ENCODE measurements at regions not wholly inside any gene's neighbourhood (a gene's known extent, or its start where the extent isn't known, plus 50 kb on each side); places are given as distances from the start of the nearest gene placed in this dataset.
A peak's percentile ranks its signal among the peaks of the same experiment; 100 is the strongest.

GRCh38 chr7:34317039-34317438 lies 341.0 kb upstream of the NPSR1 start:
- peaks cover 9 to 23% of the 10 kb centered on the region in 2 donors for H3K27me3 Mint-ChIP-seq (ENCODE audit: low read depth in 2 of 2)
- DNase-seq (no peak), ATAC-seq (no peak)
- TF ChIP-seq CTCF (IDR thresholded peaks at IDR 0.05): no peak
- no peak overlapping the region for H3K27ac ChIP-seq (ENCODE audit: low read length)
- no peaks in the 10 kb centered on the region for H3K36me3 ChIP-seq (ENCODE audit: control insufficient read depth, insufficient read depth, low read length)
- no peak overlapping the region for H3K4me3 Mint-ChIP-seq
- peaks cover 8 to 9% of the 10 kb centered on the region in 2 donors for H3K4me1 Mint-ChIP-seq
- H3K9me3 Mint-ChIP-seq: peaks cover 0 to 5% of the 10 kb centered on the region in 2 donors
- intact Hi-C loops (cut with micrococcal nuclease): no loop called here
- H3K27me3 ChIP-seq (ENCODE audit: control insufficient read depth, insufficient read depth, low read length): no peaks in the 10 kb centered on the region
- 83% methylated on average over 1 of the region's 1 CpG for WGBS (ENCODE audit: insufficient coverage)
- no peak overlapping the region for H3K27ac Mint-ChIP-seq
- no peaks in the 10 kb centered on the region for H3K9me3 ChIP-seq (ENCODE audit: control insufficient read depth, insufficient read depth, low read length)
- H3K4me1 ChIP-seq (ENCODE audit: control insufficient read depth, insufficient read depth, low read length): peaks cover 4% of the 10 kb centered on the region
- no peaks in the 10 kb centered on the region for H3K36me3 Mint-ChIP-seq
- H3K4me3 ChIP-seq (ENCODE audit: low read length): no peak overlapping the region

GRCh38 chr7:34320412-34320811 lies 337.6 kb upstream of the NPSR1 start:
- peaks cover 11 to 26% of the 10 kb centered on the region in 2 donors for H3K27me3 Mint-ChIP-seq (ENCODE audit: low read depth in 2 of 2)
- intact Hi-C loops (cut with micrococcal nuclease): no loop called here
- no peak for DNase-seq
- WGBS (ENCODE audit: insufficient coverage): 85% methylated on average over 6 of the region's 6 CpGs
- Histone ChIP-seq H3K27me3 (ENCODE audit: control insufficient read depth, insufficient read depth, low read length) (no peaks in the 10 kb centered on the region), H3K27ac (ENCODE audit: low read length) (no peak overlapping the region), H3K4me1 (ENCODE audit: control insufficient read depth, insufficient read depth, low read length) (peaks cover 4% of the 10 kb centered on the region), H3K9me3 (ENCODE audit: control insufficient read depth, insufficient read depth, low read length) (no peaks in the 10 kb centered on the region), H3K4me3 (ENCODE audit: low read length) (no peak overlapping the region), H3K36me3 (ENCODE audit: control insufficient read depth, insufficient read depth, low read length) (no peaks in the 10 kb centered on the region)
- H3K4me1 Mint-ChIP-seq: peaks cover 8 to 9% of the 10 kb centered on the region in 2 donors
- H3K27ac Mint-ChIP-seq: no peak overlapping the region
- no peaks in the 10 kb centered on the region for H3K36me3 Mint-ChIP-seq
- ATAC-seq: no peak
- no peak for TF ChIP-seq CTCF (IDR thresholded peaks at IDR 0.05)
- no peak overlapping the region for H3K4me3 Mint-ChIP-seq
- H3K9me3 Mint-ChIP-seq: peaks cover 0 to 2% of the 10 kb centered on the region in 2 donors

GRCh38 chr7:34320926-34321661 lies 336.9 kb upstream of the NPSR1 start:
- H3K27ac ChIP-seq (ENCODE audit: low read length): no peak overlapping the region
- 25% methylated on average over 26 of the region's 27 CpGs for WGBS (ENCODE audit: insufficient coverage)
- Mint-ChIP-seq H3K27me3 (ENCODE audit: low read depth in 2 of 2) (peaks cover 11 to 26% of the 10 kb centered on the region in 2 donors), H3K36me3 (no peaks in the 10 kb centered on the region), H3K27ac (no peak overlapping the region), H3K4me1 (peaks cover 8 to 9% of the 10 kb centered on the region in 2 donors), H3K4me3 (peak overlapping the region; percentile 71), H3K9me3 (no peaks in the 10 kb centered on the region)
- H3K4me3 ChIP-seq (ENCODE audit: low read length): no peak overlapping the region
- TF ChIP-seq CTCF (IDR thresholded peaks at IDR 0.05): peak; percentile 67
- intact Hi-C loops (cut with micrococcal nuclease): no loop called here
- H3K9me3 ChIP-seq (ENCODE audit: control insufficient read depth, insufficient read depth, low read length): no peaks in the 10 kb centered on the region
- DNase-seq (peak in 1 of 2 donors; percentile 58), ATAC-seq (peak; percentile 36 to 77 (median 44))
- no peaks in the 10 kb centered on the region for H3K27me3 ChIP-seq (ENCODE audit: control insufficient read depth, insufficient read depth, low read length)
- no peaks in the 10 kb centered on the region for H3K36me3 ChIP-seq (ENCODE audit: control insufficient read depth, insufficient read depth, low read length)
- H3K4me1 ChIP-seq (ENCODE audit: control insufficient read depth, insufficient read depth, low read length): peaks cover 4% of the 10 kb centered on the region

GRCh38 chr7:34322841-34323240 lies 335.2 kb upstream of the NPSR1 start:
- Histone ChIP-seq H3K27me3 (ENCODE audit: control insufficient read depth, insufficient read depth, low read length) (no peaks in the 10 kb centered on the region), H3K27ac (ENCODE audit: low read length) (no peak overlapping the region), H3K4me1 (ENCODE audit: control insufficient read depth, insufficient read depth, low read length) (peaks cover 4% of the 10 kb centered on the region), H3K9me3 (ENCODE audit: control insufficient read depth, insufficient read depth, low read length) (no peaks in the 10 kb centered on the region), H3K36me3 (ENCODE audit: control insufficient read depth, insufficient read depth, low read length) (no peaks in the 10 kb centered on the region), H3K4me3 (ENCODE audit: low read length) (no peak overlapping the region)
- no peak for TF ChIP-seq CTCF (IDR thresholded peaks at IDR 0.05)
- H3K4me3 Mint-ChIP-seq: no peak overlapping the region
- DNase-seq (no peak), ATAC-seq (no peak)
- peaks cover 11 to 26% of the 10 kb centered on the region in 2 donors for H3K27me3 Mint-ChIP-seq (ENCODE audit: low read depth in 2 of 2)
- no peaks in the 10 kb centered on the region for H3K36me3 Mint-ChIP-seq
- peaks cover 0 to 2% of the 10 kb centered on the region in 2 donors for H3K9me3 Mint-ChIP-seq
- no peak overlapping the region for H3K27ac Mint-ChIP-seq
- intact Hi-C loops (cut with micrococcal nuclease): no loop called here
- H3K4me1 Mint-ChIP-seq: peaks cover 8 to 9% of the 10 kb centered on the region in 2 donors
- 65% methylated on average over 1 of the region's 2 CpGs for WGBS (ENCODE audit: insufficient coverage)
